ENCODE measurements at regions not wholly inside any gene's neighbourhood (a gene's known extent, or its start where the extent isn't known, plus 50 kb on each side); places are given as distances from the start of the nearest gene placed in this dataset.

DNA sequence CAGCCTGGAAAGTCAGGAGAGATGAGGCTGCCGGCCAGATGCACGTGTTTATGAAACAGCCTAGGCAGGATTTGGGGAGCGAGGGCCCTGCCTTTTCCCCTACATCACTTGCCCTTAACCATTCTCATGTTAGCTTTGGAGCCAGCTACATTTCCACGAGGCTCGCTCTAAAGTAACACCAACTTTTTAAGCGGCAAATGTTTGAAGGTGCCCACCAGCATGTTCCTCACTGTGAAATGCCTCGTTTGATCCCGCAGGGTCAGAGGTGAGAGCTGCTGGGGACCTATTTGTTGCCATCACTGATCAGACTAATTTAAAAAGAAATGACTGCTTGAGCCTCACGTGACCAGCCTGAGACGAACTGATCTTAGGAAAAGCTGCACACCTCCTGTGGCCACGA is 51.6 kb upstream of the DACT2 start:
- TF ChIP-seq, protein P1, sequence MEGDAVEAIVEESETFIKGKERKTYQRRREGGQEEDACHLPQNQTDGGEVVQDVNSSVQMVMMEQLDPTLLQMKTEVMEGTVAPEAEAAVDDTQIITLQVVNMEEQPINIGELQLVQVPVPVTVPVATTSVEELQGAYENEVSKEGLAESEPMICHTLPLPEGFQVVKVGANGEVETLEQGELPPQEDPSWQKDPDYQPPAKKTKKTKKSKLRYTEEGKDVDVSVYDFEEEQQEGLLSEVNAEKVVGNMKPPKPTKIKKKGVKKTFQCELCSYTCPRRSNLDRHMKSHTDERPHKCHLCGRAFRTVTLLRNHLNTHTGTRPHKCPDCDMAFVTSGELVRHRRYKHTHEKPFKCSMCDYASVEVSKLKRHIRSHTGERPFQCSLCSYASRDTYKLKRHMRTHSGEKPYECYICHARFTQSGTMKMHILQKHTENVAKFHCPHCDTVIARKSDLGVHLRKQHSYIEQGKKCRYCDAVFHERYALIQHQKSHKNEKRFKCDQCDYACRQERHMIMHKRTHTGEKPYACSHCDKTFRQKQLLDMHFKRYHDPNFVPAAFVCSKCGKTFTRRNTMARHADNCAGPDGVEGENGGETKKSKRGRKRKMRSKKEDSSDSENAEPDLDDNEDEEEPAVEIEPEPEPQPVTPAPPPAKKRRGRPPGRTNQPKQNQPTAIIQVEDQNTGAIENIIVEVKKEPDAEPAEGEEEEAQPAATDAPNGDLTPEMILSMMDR (IDR thresholded peaks at IDR 0.05), result no peak
- TF ChIP-seq POLR2A (IDR thresholded peaks at IDR 0.05), result no peak
